ENCODE measurements at regions not wholly inside any gene's neighbourhood (a gene's known extent, or its start where the extent isn't known, plus 50 kb on each side); places are given as distances from the start of the nearest gene placed in this dataset.
"Not testable (repeated sequence)": the region's sequence is repeated elsewhere in the genome, so short reads cannot be mapped to it uniquely, and the experiment has no call there.

DNA sequence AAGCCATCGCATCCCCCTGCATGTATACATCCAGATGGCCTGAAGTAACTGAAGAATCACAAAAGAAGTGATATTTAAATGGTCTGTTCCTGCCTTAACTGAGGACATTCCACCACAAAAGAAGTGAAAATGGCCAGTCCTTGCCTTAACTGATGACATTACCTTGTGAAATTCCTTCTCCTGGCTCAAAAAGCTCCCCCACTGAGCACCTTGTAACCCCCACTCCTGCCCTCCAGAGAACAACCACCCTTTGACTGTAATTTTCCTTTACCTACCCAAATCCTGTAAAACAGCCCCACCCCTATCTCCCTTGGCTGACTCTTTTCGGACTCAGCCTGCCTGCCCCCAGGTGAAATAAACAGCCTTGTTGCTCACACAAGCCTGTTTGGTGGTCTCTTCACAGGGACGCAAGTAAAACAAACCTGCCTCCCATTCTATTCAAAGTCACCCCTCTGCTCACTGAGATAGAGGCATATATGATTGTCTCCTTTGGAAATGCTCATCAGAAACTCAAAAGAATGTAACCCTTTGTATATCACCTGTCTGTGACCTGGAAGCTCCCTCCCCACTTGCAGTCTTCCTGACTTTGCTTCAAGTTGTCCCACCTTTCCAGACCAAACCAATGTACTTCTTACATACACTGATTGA is 227.0 kb upstream of the TACR3 start:
- TF ChIP-seq, protein P1, sequence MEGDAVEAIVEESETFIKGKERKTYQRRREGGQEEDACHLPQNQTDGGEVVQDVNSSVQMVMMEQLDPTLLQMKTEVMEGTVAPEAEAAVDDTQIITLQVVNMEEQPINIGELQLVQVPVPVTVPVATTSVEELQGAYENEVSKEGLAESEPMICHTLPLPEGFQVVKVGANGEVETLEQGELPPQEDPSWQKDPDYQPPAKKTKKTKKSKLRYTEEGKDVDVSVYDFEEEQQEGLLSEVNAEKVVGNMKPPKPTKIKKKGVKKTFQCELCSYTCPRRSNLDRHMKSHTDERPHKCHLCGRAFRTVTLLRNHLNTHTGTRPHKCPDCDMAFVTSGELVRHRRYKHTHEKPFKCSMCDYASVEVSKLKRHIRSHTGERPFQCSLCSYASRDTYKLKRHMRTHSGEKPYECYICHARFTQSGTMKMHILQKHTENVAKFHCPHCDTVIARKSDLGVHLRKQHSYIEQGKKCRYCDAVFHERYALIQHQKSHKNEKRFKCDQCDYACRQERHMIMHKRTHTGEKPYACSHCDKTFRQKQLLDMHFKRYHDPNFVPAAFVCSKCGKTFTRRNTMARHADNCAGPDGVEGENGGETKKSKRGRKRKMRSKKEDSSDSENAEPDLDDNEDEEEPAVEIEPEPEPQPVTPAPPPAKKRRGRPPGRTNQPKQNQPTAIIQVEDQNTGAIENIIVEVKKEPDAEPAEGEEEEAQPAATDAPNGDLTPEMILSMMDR (IDR thresholded peaks at IDR 0.05; ENCODE audit: low read length), result not testable (repeated sequence)
- TF ChIP-seq EZH2 (IDR thresholded peaks at IDR 0.05; ENCODE audit: borderline replicate concordance, low read length), result not testable (repeated sequence)

All from OCI-LY1 (cell line).